SU-DHL-6 (cell line): ENCODE measurements at regions not wholly inside any gene's neighbourhood (a gene's known extent, or its start where the extent isn't known, plus 50 kb on each side); places are given as distances from the start of the nearest gene placed in this dataset.

Experiments used
- H2AFZ ChIP-seq: fragments of 200-600 bp; sonication (generic); 2 replicates; pipeline ENCODE4 v1.6.1; 2014; ENCODE audit warnings: low read depth, mild to moderate bottlenecking, moderate library complexity, mixed read lengths, antibody characterized with exemption, low read length; ENCODE audit not compliant: severe bottlenecking
- H3F3A ChIP-seq: fragments of 200-600 bp; shearing (Covaris generic); 2 replicates; pipeline ENCODE4 v1.6.0; 2016; ENCODE audit warnings: antibody characterized with exemption, mild to moderate bottlenecking; ENCODE audit not compliant: insufficient read depth
- H3K27ac ChIP-seq: fragments of 200-600 bp; sonication (generic); 2 replicates; pipeline ENCODE4 v1.5.1; 2016; ENCODE audit warnings: low read depth, mild to moderate bottlenecking, low read length, moderate library complexity, mixed read lengths
- H3K27me3 ChIP-seq: fragments of 200-600 bp; sonication (generic), shearing (Covaris generic); 2 replicates; pipeline ENCODE4 v1.6.0; 2014; ENCODE audit warnings: mild to moderate bottlenecking, low read length
- H3K36me3 ChIP-seq: fragments of 200-600 bp; sonication (generic); 2 replicates; pipeline ENCODE4 v1.6.1; 2014; ENCODE audit warnings: mild to moderate bottlenecking, low read length, mixed read lengths
- H3K4me2 ChIP-seq: fragments of 300-600, 200-600 bp; shearing (Covaris generic), sonication (generic); 2 replicates; pipeline ENCODE4 v1.6.0; 2014; ENCODE audit warnings: low read length, low read depth, mild to moderate bottlenecking; ENCODE audit not compliant: poor library complexity, severe bottlenecking
- H3K4me3 ChIP-seq: fragments of 200-600 bp; sonication (generic); 2 replicates; pipeline ENCODE4 v1.5.1; 2014; ENCODE audit warnings: antibody characterized with exemption, low read length, mild to moderate bottlenecking, mixed read lengths; ENCODE audit not compliant: insufficient read depth, poor library complexity, severe bottlenecking
- H3K79me2 ChIP-seq: fragments of 200-600 bp; sonication (generic); 2 replicates; pipeline ENCODE4 v1.6.1; 2014; ENCODE audit warnings: mild to moderate bottlenecking, low read length, moderate library complexity; ENCODE audit not compliant: insufficient read depth
- H3K9ac ChIP-seq: fragments of 200-600 bp; sonication (generic); 2 replicates; pipeline ENCODE4 v1.7.0; 2014; ENCODE audit warnings: mild to moderate bottlenecking, low read length
- H3K9me2 ChIP-seq: fragments of 200-600 bp; sonication (generic); replicated peaks from 2 replicates; pipeline ENCODE4 v1.6.1; 2014; ENCODE audit warnings: low read length; ENCODE audit not compliant: insufficient read depth
- H3K9me3 ChIP-seq: fragments of 200-600 bp; sonication (generic); 2 replicates; pipeline ENCODE4 v1.6.1; 2014; ENCODE audit warnings: low read length, mixed read lengths; ENCODE audit not compliant: insufficient read depth
- H4K20me1 ChIP-seq: fragments of 200-600 bp; sonication (generic); 2 replicates; pipeline ENCODE4 v1.6.1; 2014; ENCODE audit warnings: low read depth, mild to moderate bottlenecking, antibody characterized with exemption, low read length, moderate library complexity, mixed read lengths
- CTCF ChIP-seq: fragments of 200-600 bp; sonication (generic); IDR thresholded peaks from one replicate; pipeline ENCODE4 v1.5.1; 2017; ENCODE audit warnings: antibody characterized with exemption, mild to moderate bottlenecking, low read length, moderate library complexity; ENCODE audit not compliant: insufficient read depth, poor library complexity, severe bottlenecking
- EZH2phosphoT487 ChIP-seq: fragments of 200-600 bp; sonication (generic), shearing (Covaris generic); conservative IDR thresholded peaks from 2 replicates; pipeline ENCODE4 v1.6.1; 2018; ENCODE audit warnings: mild to moderate bottlenecking, antibody characterized with exemption, low read length, moderate library complexity, mixed read lengths

- Histone ChIP-seq H3K9ac (no peak overlapping the region), H3K9me3 (no peaks in the 10 kb centered on the region), H2AFZ (no peak overlapping the region), H4K20me1 (no peaks in the 10 kb centered on the region), H3K4me3 (no peak overlapping the region), H3K27ac (no peak overlapping the region), H3F3A (no peaks in the 10 kb centered on the region), H3K79me2 (no peaks in the 10 kb centered on the region), H3K9me2 (no peaks in the 10 kb centered on the region), H3K36me3 (no peaks in the 10 kb centered on the region), H3K27me3 (no peaks in the 10 kb centered on the region), H3K4me2 (no peak overlapping the region)
- TF ChIP-seq EZH2phosphoT487 (no peak), CTCF (no peak)
Observed at GRCh38 chr18:78031991-78032390, 782.3 kb downstream of the GALR1 start.

GRCh38 chr18:78032574-78032973 is 782.9 kb downstream of the GALR1 start:
- Histone ChIP-seq H3K4me3 (no peak overlapping the region), H3K27ac (no peak overlapping the region), H4K20me1 (no peaks in the 10 kb centered on the region), H3F3A (no peaks in the 10 kb centered on the region), H3K4me2 (no peak overlapping the region), H3K9ac (no peak overlapping the region), H3K9me2 (no peaks in the 10 kb centered on the region), H2AFZ (no peak overlapping the region), H3K79me2 (no peaks in the 10 kb centered on the region), H3K27me3 (no peaks in the 10 kb centered on the region), H3K36me3 (no peaks in the 10 kb centered on the region), H3K9me3 (no peaks in the 10 kb centered on the region)
- TF ChIP-seq CTCF (no peak), EZH2phosphoT487 (no peak)

- Histone ChIP-seq H3K9ac (no peak overlapping the region), H3K36me3 (no peaks in the 10 kb centered on the region), H3K9me2 (no peaks in the 10 kb centered on the region; the same call in 1 of the 2 replicates), H3K27me3 (no peaks in the 10 kb centered on the region), H3K27ac (no peak overlapping the region), H3K4me2 (no peak overlapping the region), H3F3A (no peaks in the 10 kb centered on the region), H3K9me3 (no peaks in the 10 kb centered on the region), H4K20me1 (no peaks in the 10 kb centered on the region), H3K79me2 (no peaks in the 10 kb centered on the region), H3K4me3 (no peak overlapping the region), H2AFZ (no peak overlapping the region)
- no peak for TF ChIP-seq CTCF
- no peak for TF ChIP-seq EZH2phosphoT487
Observed at GRCh38 chr18:78034755-78035154, 785.1 kb downstream of the GALR1 start.

GRCh38 chr18:78041218-78041617 is 791.6 kb downstream of the GALR1 start:
- Histone ChIP-seq H3K9ac (no peak overlapping the region), H3K79me2 (no peaks in the 10 kb centered on the region), H3K27ac (no peak overlapping the region), H3K4me3 (no peak overlapping the region), H3K27me3 (no peaks in the 10 kb centered on the region), H4K20me1 (no peaks in the 10 kb centered on the region), H3K4me2 (no peak overlapping the region), H3F3A (no peaks in the 10 kb centered on the region), H2AFZ (no peak overlapping the region), H3K9me2 (no peaks in the 10 kb centered on the region; the same call in 1 of the 2 replicates), H3K36me3 (no peaks in the 10 kb centered on the region), H3K9me3 (0 out of 2 replicates have a peak, but pooled peaks cover 3% of the 10 kb centered on the region)
- TF ChIP-seq CTCF: no peak
- no peak for TF ChIP-seq EZH2phosphoT487
